Prostate gland (tissue), 2 donors: ENCODE measurements at regions not wholly inside any gene's neighbourhood (a gene's known extent, or its start where the extent isn't known, plus 50 kb on each side); places are given as distances from the start of the nearest gene placed in this dataset.

Experiments
- small RNA-seq, 2 donors: library from RNA; depleted of rRNA; stranded (forward); fragments of <200 nt; gene quantifications; one replicate each; pipeline ENCODE3, GENCODE V24; 2016

Small RNA genes lying in the stretch of these regions (small RNA-seq; reads per million reads assigned to genes)
- gene AC233702.6, result 0 reads per million in 2 donors
- gene AC233702.8, result 0 reads per million in 2 donors
